ENCODE measurements at regions not wholly inside any gene's neighbourhood (a gene's known extent, or its start where the extent isn't known, plus 50 kb on each side); places are given as distances from the start of the nearest gene placed in this dataset.

- Mint-ChIP-seq H3K9me3 (no peaks in the 10 kb centered on the region), H3K4me3 (no peak overlapping the region), H3K36me3 (ENCODE audit: low read depth) (no peaks in the 10 kb centered on the region), H3K27ac (no peak overlapping the region), H3K4me1 (ENCODE audit: low read depth) (no peaks in the 10 kb centered on the region), H3K27me3 (ENCODE audit: insufficient read depth) (peaks cover 9% of the 10 kb centered on the region)
- intact Hi-C loops (cut with micrococcal nuclease): no loop called here
- no peak for DNase-seq (ENCODE audit: low spot score)
These were observed 109.0 kb upstream of the ALK start for GRCh38 chr2:30030361-30030760.

DNA sequence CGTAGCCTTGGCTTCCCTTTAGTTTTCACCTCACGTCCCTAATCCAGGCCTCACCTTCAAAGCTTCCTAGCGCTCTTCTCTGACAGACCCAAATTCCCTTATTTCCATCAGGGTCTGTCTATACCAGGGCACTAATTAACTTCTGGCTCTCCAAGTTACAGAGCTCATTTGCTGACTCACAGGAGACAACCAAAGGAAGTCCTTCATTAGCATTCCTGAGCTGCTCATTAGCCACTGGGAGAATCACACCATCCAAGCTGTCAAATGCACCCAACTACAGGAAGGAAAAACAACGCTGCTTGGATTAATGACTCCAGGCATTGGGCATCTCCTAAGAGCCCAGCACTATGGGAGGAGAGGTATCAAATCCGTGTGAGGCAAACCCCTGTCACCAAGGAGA lies 109.8 kb upstream of the ALK start:
- intact Hi-C loops (cut with micrococcal nuclease): no loop called here
- H3K36me3 Mint-ChIP-seq (ENCODE audit: low read depth): no peaks in the 10 kb centered on the region
- no peaks in the 10 kb centered on the region for H3K9me3 Mint-ChIP-seq
- DNase-seq (ENCODE audit: low spot score): no peak
- peaks cover 9% of the 10 kb centered on the region for H3K27me3 Mint-ChIP-seq (ENCODE audit: insufficient read depth)
- no peak overlapping the region for H3K27ac Mint-ChIP-seq
- H3K4me3 Mint-ChIP-seq: no peak overlapping the region
- no peaks in the 10 kb centered on the region for H3K4me1 Mint-ChIP-seq (ENCODE audit: low read depth)

DNA sequence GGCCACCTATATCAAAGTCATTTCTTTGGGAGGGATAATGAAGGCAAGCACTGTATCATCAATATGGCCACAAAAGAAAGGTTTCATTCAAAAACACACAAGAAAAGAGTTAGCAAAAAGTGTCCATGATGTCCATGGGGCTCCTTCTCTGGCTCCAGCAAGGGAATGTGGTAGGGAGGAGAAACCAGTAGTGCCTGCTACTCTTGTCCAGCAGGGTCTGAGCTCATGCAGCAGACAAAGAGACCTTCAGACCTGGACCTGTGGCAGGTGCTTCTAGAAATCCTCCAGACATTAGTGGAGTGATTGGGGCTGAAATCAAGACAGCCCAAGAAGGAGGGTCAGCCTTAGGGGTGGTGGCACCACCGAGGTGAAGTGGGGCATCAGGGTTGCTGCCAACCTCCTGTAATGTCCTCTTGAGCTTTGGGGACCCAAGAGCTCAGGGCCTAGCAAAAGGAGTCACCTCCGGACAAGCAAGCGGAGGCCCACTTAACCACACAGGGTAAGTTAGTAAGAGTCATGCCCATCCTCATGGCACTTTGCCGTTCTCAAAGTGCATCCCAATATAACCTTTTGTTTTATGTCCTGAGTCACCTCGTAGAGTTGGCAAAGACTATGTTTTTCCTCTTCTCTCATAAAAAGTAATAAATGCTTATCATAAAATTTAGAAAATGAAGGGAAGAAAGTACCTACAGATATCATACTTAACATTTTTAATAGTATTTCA lies 112.6 kb upstream of the YPEL5 start:
- H3K36me3 Mint-ChIP-seq (ENCODE audit: low read depth): no peaks in the 10 kb centered on the region
- H3K27me3 Mint-ChIP-seq (ENCODE audit: insufficient read depth): peaks cover 10% of the 10 kb centered on the region
- no peak for DNase-seq (ENCODE audit: low spot score)
- no peaks in the 10 kb centered on the region for H3K9me3 Mint-ChIP-seq
- intact Hi-C loops (cut with micrococcal nuclease): no loop called here
- H3K27ac Mint-ChIP-seq: no peak overlapping the region
- no peaks in the 10 kb centered on the region for H3K4me1 Mint-ChIP-seq (ENCODE audit: low read depth)
- no peak overlapping the region for H3K4me3 Mint-ChIP-seq

DNA sequence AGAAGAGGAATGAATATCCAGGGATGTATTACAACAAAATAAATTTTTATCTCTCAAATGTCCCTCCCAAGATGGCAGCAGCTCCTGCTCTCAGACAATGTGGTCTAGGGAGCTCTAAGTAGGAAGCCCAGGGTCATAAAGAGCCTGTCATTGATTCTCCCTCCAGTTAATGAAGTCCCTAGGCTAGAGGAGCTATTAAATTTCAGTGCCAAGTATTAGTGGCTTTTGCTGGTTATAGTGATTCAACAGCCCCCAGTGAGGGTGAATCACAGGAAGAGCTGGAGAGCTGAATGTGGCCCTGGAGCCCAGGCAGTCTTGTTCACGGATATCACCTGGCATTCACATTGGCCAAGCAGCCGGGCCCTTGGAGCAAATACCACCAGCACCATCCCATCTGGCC lies 109.8 kb upstream of the YPEL5 start:
- Mint-ChIP-seq H3K27me3 (ENCODE audit: insufficient read depth) (peaks cover 3% of the 10 kb centered on the region), H3K4me1 (ENCODE audit: low read depth) (no peaks in the 10 kb centered on the region), H3K4me3 (no peak overlapping the region), H3K27ac (no peak overlapping the region), H3K9me3 (no peaks in the 10 kb centered on the region), H3K36me3 (ENCODE audit: low read depth) (no peaks in the 10 kb centered on the region)
- DNase-seq (ENCODE audit: low spot score): no peak
- intact Hi-C loops (cut with micrococcal nuclease): no loop called here

GRCh38 chr2:30038419-30038818 lies 108.4 kb upstream of the YPEL5 start:
- Mint-ChIP-seq H3K27me3 (ENCODE audit: insufficient read depth) (peaks cover 8% of the 10 kb centered on the region), H3K27ac (no peak overlapping the region), H3K4me3 (no peak overlapping the region), H3K4me1 (ENCODE audit: low read depth) (no peaks in the 10 kb centered on the region), H3K9me3 (no peaks in the 10 kb centered on the region), H3K36me3 (ENCODE audit: low read depth) (no peaks in the 10 kb centered on the region)
- no peak for DNase-seq (ENCODE audit: low spot score)
- intact Hi-C loops (cut with micrococcal nuclease): no loop called here

GRCh38 chr2:30039101-30039500 lies 107.7 kb upstream of the YPEL5 start:
- Mint-ChIP-seq H3K27ac (no peak overlapping the region), H3K4me3 (no peak overlapping the region), H3K9me3 (no peaks in the 10 kb centered on the region), H3K27me3 (ENCODE audit: insufficient read depth) (peaks cover 13% of the 10 kb centered on the region), H3K4me1 (ENCODE audit: low read depth) (no peaks in the 10 kb centered on the region), H3K36me3 (ENCODE audit: low read depth) (no peaks in the 10 kb centered on the region)
- DNase-seq (ENCODE audit: low spot score): no peak
- intact Hi-C loops (cut with micrococcal nuclease): no loop called here

DNA sequence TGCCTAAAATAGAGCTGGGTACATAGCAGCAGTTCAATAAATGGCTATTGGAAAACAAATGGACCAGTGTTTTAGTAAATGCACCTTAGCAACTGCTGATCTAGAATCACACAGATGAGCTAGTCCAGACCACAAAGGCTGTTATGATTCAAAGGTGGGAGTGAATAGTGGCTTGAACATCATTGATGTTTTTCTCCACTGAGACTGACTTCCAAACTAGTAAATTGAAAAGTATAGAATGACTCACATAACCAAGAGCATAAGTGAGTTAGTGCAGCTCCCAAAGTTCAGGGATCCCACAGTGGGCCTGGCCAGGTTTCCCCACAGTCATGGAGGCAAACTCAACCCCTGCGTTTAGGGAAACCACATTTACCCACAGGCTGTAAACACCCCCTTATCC lies 106.7 kb upstream of the YPEL5 start:
- H3K4me3 Mint-ChIP-seq: no peak overlapping the region
- H3K9me3 Mint-ChIP-seq: no peaks in the 10 kb centered on the region
- peaks cover 16% of the 10 kb centered on the region for H3K27me3 Mint-ChIP-seq (ENCODE audit: insufficient read depth)
- no peaks in the 10 kb centered on the region for H3K4me1 Mint-ChIP-seq (ENCODE audit: low read depth)
- DNase-seq (ENCODE audit: low spot score): no peak
- H3K36me3 Mint-ChIP-seq (ENCODE audit: low read depth): no peaks in the 10 kb centered on the region
- intact Hi-C loops (cut with micrococcal nuclease): no loop called here
- H3K27ac Mint-ChIP-seq: no peak overlapping the region

- no peaks in the 10 kb centered on the region for H3K9me3 Mint-ChIP-seq
- no peaks in the 10 kb centered on the region for H3K36me3 Mint-ChIP-seq (ENCODE audit: low read depth)
- peaks cover 15% of the 10 kb centered on the region for H3K27me3 Mint-ChIP-seq (ENCODE audit: insufficient read depth)
- no peaks in the 10 kb centered on the region for H3K4me1 Mint-ChIP-seq (ENCODE audit: low read depth)
- no peak overlapping the region for H3K27ac Mint-ChIP-seq
- intact Hi-C loops (cut with micrococcal nuclease): no loop called here
- DNase-seq (ENCODE audit: low spot score): no peak
- no peak overlapping the region for H3K4me3 Mint-ChIP-seq
These were observed 104.9 kb upstream of the YPEL5 start for GRCh38 chr2:30041884-30042283.

- Mint-ChIP-seq H3K27ac (no peak overlapping the region), H3K27me3 (ENCODE audit: insufficient read depth) (peaks cover 17% of the 10 kb centered on the region), H3K9me3 (no peaks in the 10 kb centered on the region), H3K4me3 (no peak overlapping the region), H3K4me1 (ENCODE audit: low read depth) (no peaks in the 10 kb centered on the region), H3K36me3 (ENCODE audit: low read depth) (no peaks in the 10 kb centered on the region)
- intact Hi-C loops (cut with micrococcal nuclease): no loop called here
- no peak for DNase-seq (ENCODE audit: low spot score)
These were observed 100.4 kb upstream of the YPEL5 start for GRCh38 chr2:30046396-30046795.

DNA sequence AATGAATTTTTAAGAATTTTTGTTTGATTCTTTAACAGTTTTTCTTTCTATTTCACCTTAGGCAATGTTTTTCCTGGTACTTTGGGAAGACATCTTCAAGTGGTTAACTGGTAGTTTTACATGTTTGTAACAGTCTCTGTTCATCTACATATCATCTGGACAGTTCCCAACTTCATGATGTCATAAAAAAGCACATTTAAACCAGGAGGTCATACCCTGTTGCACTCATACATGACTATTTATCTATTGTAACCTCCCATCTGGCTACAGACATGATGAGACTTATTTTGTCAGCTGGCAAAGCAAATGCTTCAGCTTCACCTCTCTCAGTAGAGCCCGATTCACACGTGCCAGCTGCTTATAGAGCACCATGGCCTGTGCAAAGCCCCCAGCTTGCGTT lies 99.8 kb upstream of the YPEL5 start:
- intact Hi-C loops (cut with micrococcal nuclease): no loop called here
- H3K9me3 Mint-ChIP-seq: no peaks in the 10 kb centered on the region
- no peak overlapping the region for H3K4me3 Mint-ChIP-seq
- H3K27me3 Mint-ChIP-seq (ENCODE audit: insufficient read depth): peaks cover 17% of the 10 kb centered on the region
- H3K27ac Mint-ChIP-seq: no peak overlapping the region
- H3K36me3 Mint-ChIP-seq (ENCODE audit: low read depth): no peaks in the 10 kb centered on the region
- no peaks in the 10 kb centered on the region for H3K4me1 Mint-ChIP-seq (ENCODE audit: low read depth)
- DNase-seq (ENCODE audit: low spot score): no peak

DNA sequence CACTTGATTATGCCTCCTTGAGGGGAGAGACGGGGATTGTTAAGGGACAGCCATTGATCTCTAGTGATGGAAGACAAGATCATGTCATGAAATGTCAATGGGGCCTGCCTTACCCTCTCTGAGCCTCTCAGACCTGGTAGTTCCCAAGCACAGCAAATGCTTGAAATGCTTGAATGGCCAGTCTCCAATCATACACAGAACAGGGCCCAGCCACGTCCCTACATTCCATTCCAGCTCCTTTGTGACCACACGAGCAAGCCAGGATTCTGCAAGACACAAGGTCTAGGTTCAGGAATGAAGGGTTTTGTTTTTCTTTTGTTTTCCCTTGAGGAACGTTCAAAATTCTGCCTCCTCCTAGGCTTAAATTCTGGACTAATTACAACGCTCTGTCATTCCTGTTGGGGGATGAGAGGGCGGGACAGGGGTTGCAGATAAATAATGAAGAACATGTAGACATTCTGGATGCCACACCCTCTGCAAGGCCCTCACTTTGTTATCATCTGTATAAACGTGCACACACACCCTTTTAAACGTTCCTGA lies 98.1 kb upstream of the YPEL5 start:
- no peaks in the 10 kb centered on the region for H3K9me3 Mint-ChIP-seq
- no peak for DNase-seq (ENCODE audit: low spot score)
- intact Hi-C loops (cut with micrococcal nuclease): no loop called here
- H3K27ac Mint-ChIP-seq: no peak overlapping the region
- no peaks in the 10 kb centered on the region for H3K36me3 Mint-ChIP-seq (ENCODE audit: low read depth)
- H3K27me3 Mint-ChIP-seq (ENCODE audit: insufficient read depth): peaks cover 12% of the 10 kb centered on the region
- H3K4me1 Mint-ChIP-seq (ENCODE audit: low read depth): no peaks in the 10 kb centered on the region
- H3K4me3 Mint-ChIP-seq: no peak overlapping the region

- Mint-ChIP-seq H3K27me3 (ENCODE audit: insufficient read depth) (peaks cover 4% of the 10 kb centered on the region), H3K4me3 (no peak overlapping the region), H3K4me1 (ENCODE audit: low read depth) (no peaks in the 10 kb centered on the region), H3K36me3 (ENCODE audit: low read depth) (no peaks in the 10 kb centered on the region), H3K9me3 (no peaks in the 10 kb centered on the region), H3K27ac (no peak overlapping the region)
- DNase-seq (ENCODE audit: low spot score): no peak
- intact Hi-C loops (cut with micrococcal nuclease): no loop called here
These were observed 91.3 kb upstream of the YPEL5 start for GRCh38 chr2:30055548-30055947.

- H3K36me3 Mint-ChIP-seq (ENCODE audit: low read depth): no peaks in the 10 kb centered on the region
- H3K9me3 Mint-ChIP-seq: peaks cover 10% of the 10 kb centered on the region
- DNase-seq (ENCODE audit: low spot score): no peak
- H3K27me3 Mint-ChIP-seq (ENCODE audit: insufficient read depth): peaks cover 7% of the 10 kb centered on the region
- intact Hi-C loops (cut with micrococcal nuclease): no loop called here
- H3K4me1 Mint-ChIP-seq (ENCODE audit: low read depth): no peaks in the 10 kb centered on the region
- H3K27ac Mint-ChIP-seq: no peak overlapping the region
- no peak overlapping the region for H3K4me3 Mint-ChIP-seq
These were observed 86.2 kb upstream of the YPEL5 start for GRCh38 chr2:30060562-30060961.

DNA sequence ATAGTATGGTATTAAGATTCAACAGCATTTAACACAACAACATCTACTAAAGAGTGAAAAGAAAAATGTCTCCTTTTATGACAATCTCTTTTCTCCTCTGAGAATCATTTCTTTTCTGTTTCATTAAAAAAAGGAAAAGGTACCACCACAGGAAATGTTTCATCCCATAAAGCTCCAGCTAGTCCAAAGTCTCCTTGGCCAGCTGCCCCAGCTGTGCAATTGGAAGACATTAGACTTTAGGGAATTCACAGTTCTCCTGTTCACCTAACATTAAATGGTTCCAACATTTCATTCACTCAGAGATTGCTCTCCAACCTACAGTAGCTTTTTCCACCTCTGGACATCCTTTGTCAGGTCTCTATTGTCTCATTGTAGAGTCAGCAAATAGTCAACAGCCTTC lies 78.7 kb upstream of the YPEL5 start:
- no peaks in the 10 kb centered on the region for H3K36me3 Mint-ChIP-seq (ENCODE audit: low read depth)
- H3K27me3 Mint-ChIP-seq (ENCODE audit: insufficient read depth): peaks cover 8% of the 10 kb centered on the region
- no peaks in the 10 kb centered on the region for H3K4me1 Mint-ChIP-seq (ENCODE audit: low read depth)
- H3K27ac Mint-ChIP-seq: no peak overlapping the region
- H3K9me3 Mint-ChIP-seq: peaks cover 13% of the 10 kb centered on the region
- DNase-seq (ENCODE audit: low spot score): no peak
- no peak overlapping the region for H3K4me3 Mint-ChIP-seq
- intact Hi-C loops (cut with micrococcal nuclease): no loop called here
